Parathyroid adenoma (tissue), 2 donors: ENCODE measurements at regions not wholly inside any gene's neighbourhood (a gene's known extent, or its start where the extent isn't known, plus 50 kb on each side); places are given as distances from the start of the nearest gene placed in this dataset.

Experiments used
- H2AFZ ChIP-seq: fragments of 300-600 bp; sonication (generic); one replicate; pipeline ENCODE4 v1.7.0; 2017; ENCODE audit warnings: antibody characterized with exemption, mild to moderate bottlenecking
- H3K27ac ChIP-seq: fragments of 300-600 bp; sonication (generic); one replicate; pipeline ENCODE4 v1.7.0; 2017
- H3K27me3 ChIP-seq: fragments of 300-600 bp; sonication (generic); one replicate; pipeline ENCODE4 v1.7.0; 2017; ENCODE audit warnings: low read length; ENCODE audit not compliant: control insufficient read depth, insufficient read depth
- H3K36me3 ChIP-seq: fragments of 300-600 bp; sonication (generic); one replicate; pipeline ENCODE4 v1.7.0; 2017; ENCODE audit warnings: low read length; ENCODE audit not compliant: control insufficient read depth, insufficient read depth
- H3K4me1 ChIP-seq: fragments of 300-600 bp; sonication (generic); one replicate; pipeline ENCODE4 v1.7.0; 2017; ENCODE audit warnings: control low read depth
- H3K4me2 ChIP-seq: fragments of 300-600 bp; sonication (generic); one replicate; pipeline ENCODE4 v1.7.0; 2017; ENCODE audit warnings: low read length
- H3K4me3 ChIP-seq: fragments of 300-600 bp; sonication (generic); one replicate; pipeline ENCODE4 v1.7.0; 2017; ENCODE audit warnings: low read depth, low read length
- H3K79me2 ChIP-seq: fragments of 300-600 bp; sonication (generic); one replicate; pipeline ENCODE4 v1.7.0; 2017; ENCODE audit warnings: control low read depth
- H3K9ac ChIP-seq: fragments of 300-600 bp; sonication (generic); one replicate; pipeline ENCODE4 v1.7.0; 2017; ENCODE audit warnings: mild to moderate bottlenecking
- H3K9me3 ChIP-seq: fragments of 300-600 bp; sonication (generic); one replicate; pipeline ENCODE4 v1.7.0; 2017; ENCODE audit warnings: low read length; ENCODE audit not compliant: control insufficient read depth
- TF ChIP-seq, protein P1 (sequence below): fragments of 300-600 bp; sonication (generic); IDR thresholded peaks from one replicate; pipeline ENCODE4 v1.7.0; 2017; ENCODE audit warnings: antibody characterized with exemption, mild to moderate bottlenecking
- donor health status: primary hyperparathyroidism.

- Histone ChIP-seq H3K4me2 (no peak overlapping the region), H3K27ac (no peak overlapping the region), H3K9ac (no peak overlapping the region), H3K27me3 (no peaks in the 10 kb centered on the region), H3K36me3 (no peaks in the 10 kb centered on the region), H3K79me2 (no peaks in the 10 kb centered on the region), H3K4me3 (no peak overlapping the region), H2AFZ (no peak overlapping the region), H3K4me1 (no peaks in the 10 kb centered on the region), H3K9me3 (no peaks in the 10 kb centered on the region)
- TF ChIP-seq, protein P1, sequence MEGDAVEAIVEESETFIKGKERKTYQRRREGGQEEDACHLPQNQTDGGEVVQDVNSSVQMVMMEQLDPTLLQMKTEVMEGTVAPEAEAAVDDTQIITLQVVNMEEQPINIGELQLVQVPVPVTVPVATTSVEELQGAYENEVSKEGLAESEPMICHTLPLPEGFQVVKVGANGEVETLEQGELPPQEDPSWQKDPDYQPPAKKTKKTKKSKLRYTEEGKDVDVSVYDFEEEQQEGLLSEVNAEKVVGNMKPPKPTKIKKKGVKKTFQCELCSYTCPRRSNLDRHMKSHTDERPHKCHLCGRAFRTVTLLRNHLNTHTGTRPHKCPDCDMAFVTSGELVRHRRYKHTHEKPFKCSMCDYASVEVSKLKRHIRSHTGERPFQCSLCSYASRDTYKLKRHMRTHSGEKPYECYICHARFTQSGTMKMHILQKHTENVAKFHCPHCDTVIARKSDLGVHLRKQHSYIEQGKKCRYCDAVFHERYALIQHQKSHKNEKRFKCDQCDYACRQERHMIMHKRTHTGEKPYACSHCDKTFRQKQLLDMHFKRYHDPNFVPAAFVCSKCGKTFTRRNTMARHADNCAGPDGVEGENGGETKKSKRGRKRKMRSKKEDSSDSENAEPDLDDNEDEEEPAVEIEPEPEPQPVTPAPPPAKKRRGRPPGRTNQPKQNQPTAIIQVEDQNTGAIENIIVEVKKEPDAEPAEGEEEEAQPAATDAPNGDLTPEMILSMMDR = no peak
Measured at GRCh38 chr16:60318486-60318885, 1584.4 kb upstream of the GOT2 start.

DNA sequence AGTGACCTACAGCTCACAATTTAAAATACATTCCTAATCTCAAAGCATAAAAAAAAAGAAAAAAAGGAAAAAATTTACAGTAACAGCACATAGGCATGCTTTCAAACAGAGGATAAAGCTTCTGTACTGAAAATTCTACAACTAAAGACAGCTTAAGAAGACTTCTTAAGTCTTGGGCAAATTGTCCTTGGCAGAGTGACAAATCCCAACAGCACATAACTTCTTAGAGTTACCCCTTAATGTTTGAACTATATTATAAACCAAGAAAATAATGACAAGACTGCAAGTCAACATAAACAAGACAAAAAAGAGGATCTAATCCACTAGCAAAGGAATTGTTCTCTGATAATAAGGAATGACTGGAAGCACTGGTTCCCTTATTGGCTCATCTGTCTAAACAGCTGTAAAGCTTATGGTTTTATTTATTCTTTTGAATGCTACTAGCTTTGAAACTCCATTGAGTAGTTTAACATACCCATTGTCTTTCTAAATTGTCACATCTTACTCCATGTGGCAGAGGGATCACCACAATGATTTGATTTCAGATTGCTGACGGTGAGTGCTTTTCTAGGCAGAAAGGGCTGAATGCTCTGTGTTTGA, 1576.8 kb upstream of the GOT2 start:
- no peaks in the 10 kb centered on the region for H3K9me3 ChIP-seq
- H3K27me3 ChIP-seq = no peaks in the 10 kb centered on the region
- H3K36me3 ChIP-seq = no peaks in the 10 kb centered on the region
- no peak overlapping the region for H3K4me3 ChIP-seq
- no peak overlapping the region for H3K27ac ChIP-seq
- H2AFZ ChIP-seq = no peak overlapping the region
- H3K9ac ChIP-seq = no peak overlapping the region
- TF ChIP-seq, protein P1 = no peak
- no peaks in the 10 kb centered on the region for H3K79me2 ChIP-seq
- H3K4me2 ChIP-seq = no peak overlapping the region
- H3K4me1 ChIP-seq = no peaks in the 10 kb centered on the region

- TF ChIP-seq, protein P1 = no peak
- no peaks in the 10 kb centered on the region for H3K79me2 ChIP-seq
- no peaks in the 10 kb centered on the region for H3K36me3 ChIP-seq
- H3K27ac ChIP-seq = no peak overlapping the region
- H3K4me2 ChIP-seq = no peak overlapping the region
- no peaks in the 10 kb centered on the region for H3K9me3 ChIP-seq
- H3K9ac ChIP-seq = no peak overlapping the region
- H3K27me3 ChIP-seq = no peaks in the 10 kb centered on the region
- H2AFZ ChIP-seq = no peak overlapping the region
- H3K4me1 ChIP-seq = no peaks in the 10 kb centered on the region
- H3K4me3 ChIP-seq = no peak overlapping the region
Measured at GRCh38 chr16:60304720-60305119, 1570.6 kb upstream of the GOT2 start.

GRCh38 chr16:60304066-60304465, 1570.0 kb upstream of the GOT2 start:
- Histone ChIP-seq H2AFZ (no peak overlapping the region), H3K27me3 (no peaks in the 10 kb centered on the region), H3K9ac (no peak overlapping the region), H3K4me1 (no peaks in the 10 kb centered on the region), H3K79me2 (no peaks in the 10 kb centered on the region), H3K36me3 (no peaks in the 10 kb centered on the region), H3K4me3 (no peak overlapping the region), H3K27ac (no peak overlapping the region), H3K9me3 (no peaks in the 10 kb centered on the region), H3K4me2 (no peak overlapping the region)
- TF ChIP-seq, protein P1 = no peak

- no peak overlapping the region for H3K4me3 ChIP-seq
Measured at GRCh38 chr16:60302676-60303075, 1568.6 kb upstream of the GOT2 start.

More at GRCh38 chr16:60302676-60303075, 1568.6 kb upstream of the GOT2 start:
- Histone ChIP-seq H2AFZ (no peak overlapping the region), H3K27me3 (no peaks in the 10 kb centered on the region), H3K4me1 (no peaks in the 10 kb centered on the region), H3K9ac (no peak overlapping the region), H3K36me3 (no peaks in the 10 kb centered on the region), H3K4me2 (no peak overlapping the region), H3K9me3 (no peaks in the 10 kb centered on the region), H3K79me2 (no peaks in the 10 kb centered on the region), H3K27ac (no peak overlapping the region)
- TF ChIP-seq, protein P1 = no peak
